UCSD-AML1 (cell line): ENCODE measurements at regions not wholly inside any gene's neighbourhood (a gene's known extent, or its start where the extent isn't known, plus 50 kb on each side); places are given as distances from the start of the nearest gene placed in this dataset.

ENCODE experiments used
- DNase-seq: peaks from one replicate; lab custom pipeline; 2025; ENCODE audit not compliant: unreplicated experiment; lab: John Stamatoyannopoulos, UW

DNA sequence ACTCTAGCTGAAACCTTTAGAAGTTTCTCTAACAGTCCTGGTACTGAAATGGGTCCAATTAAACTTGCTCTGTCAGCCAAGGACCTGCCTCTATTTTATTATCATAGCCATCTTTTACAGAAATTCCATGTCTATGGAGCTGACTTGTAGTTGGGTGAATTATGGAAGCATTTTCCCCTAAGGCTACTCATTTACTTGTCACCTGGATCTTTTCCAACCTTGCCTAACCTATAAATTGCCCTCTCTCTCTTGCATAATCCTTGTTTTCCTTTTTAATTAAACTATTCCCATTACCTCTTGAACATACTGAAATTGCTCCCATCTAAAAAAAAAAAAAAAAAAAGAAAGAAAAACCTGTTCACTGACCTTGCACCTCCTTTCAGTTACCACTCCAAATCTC, 74.6 kb upstream of the DOK6 start:
- no peak for DNase-seq

DNA sequence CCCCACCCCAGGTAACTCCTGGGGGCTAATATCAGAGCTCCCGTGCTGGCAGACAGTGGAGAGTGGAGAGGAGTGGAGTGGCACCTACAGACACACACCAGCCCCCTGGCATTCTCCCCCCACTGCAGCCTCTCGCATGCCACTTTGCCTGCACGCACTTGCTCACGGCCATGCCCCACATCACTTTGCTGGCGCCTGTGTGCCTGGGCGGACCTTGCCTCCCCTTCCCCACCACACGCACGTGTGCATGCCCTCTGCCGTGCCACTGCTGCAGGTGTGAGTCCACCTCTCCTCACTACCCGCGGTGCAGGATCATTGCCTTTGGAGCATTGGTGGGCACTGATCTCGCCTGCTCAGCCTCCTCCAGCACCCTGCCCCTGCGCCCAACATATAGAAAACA, 72.6 kb upstream of the DOK6 start:
- DNase-seq: no peak

DNA sequence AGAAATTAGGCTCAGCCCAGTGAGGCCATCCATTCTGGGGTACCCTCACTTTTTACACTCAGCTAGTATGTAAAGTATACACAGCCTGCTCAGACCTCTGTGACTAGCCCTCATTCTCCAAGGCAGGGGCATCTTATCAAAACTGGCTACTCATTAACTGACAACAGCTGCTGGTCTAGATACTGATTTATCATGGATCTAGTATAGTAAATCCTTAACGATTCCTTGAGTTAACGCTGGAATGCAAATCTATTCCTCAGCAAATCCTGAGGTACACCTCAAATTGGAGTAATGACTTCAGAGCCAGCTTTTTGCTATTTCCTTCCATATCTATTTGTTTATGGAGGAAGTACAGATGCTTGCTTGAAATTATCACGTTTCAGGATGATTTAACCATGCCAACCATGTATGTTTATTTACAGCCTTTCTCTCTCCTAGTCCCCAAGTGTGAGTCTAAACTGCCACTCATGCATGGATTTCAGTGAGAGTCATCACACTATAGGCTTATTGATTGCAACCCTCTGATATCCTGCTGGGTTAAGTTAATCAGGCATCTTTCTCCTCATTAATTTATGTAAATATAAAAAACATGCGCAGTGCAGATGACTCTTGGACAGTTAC, 70.2 kb upstream of the DOK6 start:
- DNase-seq: no peak

- no peak for DNase-seq
These were observed 50.6 kb upstream of the DOK6 start for GRCh38 chr18:69349912-69350597.
